Hepatocyte (in vitro differentiated cells): ENCODE measurements at regions not wholly inside any gene's neighbourhood (a gene's known extent, or its start where the extent isn't known, plus 50 kb on each side); places are given as distances from the start of the nearest gene placed in this dataset.

Experiments
- EZH2 ChIP-seq: fragments of 200-600 bp; sonication (generic); IDR thresholded peaks from 2 replicates; pipeline ENCODE4 v1.6.1; 2016; ENCODE audit warnings: antibody characterized with exemption, mild to moderate bottlenecking, borderline replicate concordance
- EZH2phosphoT487 ChIP-seq: fragments of 200-600 bp; sonication (generic); IDR thresholded peaks from one replicate; pipeline ENCODE4 v1.6.1; 2018; ENCODE audit warnings: antibody characterized with exemption, mild to moderate bottlenecking, low read depth, moderate library complexity; ENCODE audit not compliant: unreplicated experiment, severe bottlenecking
- TF ChIP-seq, protein P1 (sequence below): fragments of 200-600 bp; sonication (generic); IDR thresholded peaks from 2 replicates; pipeline ENCODE4 v1.5.1; 2016; ENCODE audit warnings: antibody characterized with exemption, mild to moderate bottlenecking; ENCODE audit not compliant: poor library complexity

DNA sequence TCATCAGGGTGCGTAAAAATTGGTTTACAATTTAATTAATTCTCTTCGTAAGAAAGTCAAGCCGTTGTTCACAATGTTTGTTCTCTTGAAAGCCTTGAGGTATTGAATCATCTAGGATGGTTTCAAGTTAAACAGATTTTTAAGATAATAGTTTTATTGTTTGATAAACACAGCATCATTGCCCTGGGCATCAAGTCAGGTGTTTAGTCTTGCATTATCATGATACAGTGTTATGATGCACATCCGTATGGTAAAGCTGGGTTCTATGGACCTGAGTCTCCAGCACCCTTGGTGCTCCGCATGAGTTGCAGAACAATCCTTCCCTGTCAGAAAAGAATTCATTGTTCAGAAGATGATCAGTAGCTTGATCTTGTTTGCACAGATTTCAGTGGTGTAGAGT is 359.5 kb downstream of the LMO4 start:
- no peak for TF ChIP-seq EZH2
- TF ChIP-seq, protein P1, sequence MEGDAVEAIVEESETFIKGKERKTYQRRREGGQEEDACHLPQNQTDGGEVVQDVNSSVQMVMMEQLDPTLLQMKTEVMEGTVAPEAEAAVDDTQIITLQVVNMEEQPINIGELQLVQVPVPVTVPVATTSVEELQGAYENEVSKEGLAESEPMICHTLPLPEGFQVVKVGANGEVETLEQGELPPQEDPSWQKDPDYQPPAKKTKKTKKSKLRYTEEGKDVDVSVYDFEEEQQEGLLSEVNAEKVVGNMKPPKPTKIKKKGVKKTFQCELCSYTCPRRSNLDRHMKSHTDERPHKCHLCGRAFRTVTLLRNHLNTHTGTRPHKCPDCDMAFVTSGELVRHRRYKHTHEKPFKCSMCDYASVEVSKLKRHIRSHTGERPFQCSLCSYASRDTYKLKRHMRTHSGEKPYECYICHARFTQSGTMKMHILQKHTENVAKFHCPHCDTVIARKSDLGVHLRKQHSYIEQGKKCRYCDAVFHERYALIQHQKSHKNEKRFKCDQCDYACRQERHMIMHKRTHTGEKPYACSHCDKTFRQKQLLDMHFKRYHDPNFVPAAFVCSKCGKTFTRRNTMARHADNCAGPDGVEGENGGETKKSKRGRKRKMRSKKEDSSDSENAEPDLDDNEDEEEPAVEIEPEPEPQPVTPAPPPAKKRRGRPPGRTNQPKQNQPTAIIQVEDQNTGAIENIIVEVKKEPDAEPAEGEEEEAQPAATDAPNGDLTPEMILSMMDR, result no peak
- TF ChIP-seq EZH2phosphoT487, result no peak
